K562 (cell line): ENCODE measurements at regions not wholly inside any gene's neighbourhood (a gene's known extent, or its start where the extent isn't known, plus 50 kb on each side); places are given as distances from the start of the nearest gene placed in this dataset.

Source experiments
- ATAC-seq: fragments of 200-7000 bp; cut with Tn5 transposase; 3 replicates; pipeline ENCODE4 v1.9.1; 2020; ENCODE audit warnings: moderate library complexity
- BruUV-seq: library from RNA; stranded (reverse); fragments of 400-500 nt; replicated peaks from 2 replicates; lab custom pipeline; 2021; lab: Mats Ljungman, UMichigan
- CTCF ChIA-PET: fragments of 300-600 bp; formaldehyde crosslinking; extraction: SDS; loops from one replicate; lab custom pipeline; 2021; ENCODE audit warnings: low intra/inter-chr PET ratio; lab: Yijun Ruan, JAX
- POLR2A ChIA-PET: fragments of 300-600, 350-650 bp; sonication (Branson Sonifier 250); formaldehyde crosslinking; extraction: SDS; loops from one replicate; lab custom pipeline; 2021; ENCODE audit warnings: antibody characterized with exemption, inconsistent platforms; lab: Yijun Ruan, JAX
- DNase-seq, 4 experiments: peaks; one replicate each; pipeline versions ENCODE4 v3.0.0 to v3.0.0-alpha.2; 2011 to 2018; ENCODE audit warnings: low spot score in 3 of 4, mixed read lengths in 3 of 4; ENCODE audit errors: extremely low read depth in 1 of 4
- FAIRE-seq: peaks from 2 replicates; lab custom pipeline; 2011; peaks lifted over from hg19 to GRCh38; lab: Jason Lieb, UNC
- H2AFZ ChIP-seq: 2 replicates; pipeline ENCODE4 v1.6.0; 2011; ENCODE audit warnings: low read depth, low read length, control low read depth, inconsistent platforms
- H3K27ac ChIP-seq: fragments of 200-600 bp; 3 replicates; pipeline ENCODE4 v1.8.0; 2011; ENCODE audit warnings: low read depth, mild to moderate bottlenecking, control low read depth, inconsistent platforms, low read length, moderate library complexity, mixed read lengths; ENCODE audit errors: extremely low read depth
- H3K27me3 ChIP-seq, 2 experiments: fragments of 300-600 bp in 1 of 2; 2 replicates in 1 of 2; 3 replicates in 1 of 2; pipeline versions ENCODE4 v1.6.0 to v1.8.0; 2011; ENCODE audit warnings: inconsistent platforms in 2 of 2, low read length in 2 of 2, mild to moderate bottlenecking in 1 of 2, mixed read lengths in 1 of 2, moderate library complexity in 1 of 2; ENCODE audit not compliant: control insufficient read depth in 2 of 2, insufficient read depth in 2 of 2
- H3K36me3 ChIP-seq: fragments of 300-600 bp; 3 replicates; pipeline ENCODE4 v1.8.0; 2011; ENCODE audit warnings: mild to moderate bottlenecking, low read length, inconsistent platforms; ENCODE audit not compliant: control insufficient read depth, insufficient read depth
- H3K4me1 ChIP-seq, 2 experiments: fragments of 200-600 bp in 1 of 2; replicated peaks in 1 of 2; 2 replicates in 1 of 2; 3 replicates in 1 of 2; pipeline versions ENCODE4 v1.5.1 to v1.8.0; 2011; ENCODE audit warnings: inconsistent platforms in 2 of 2, low read length in 2 of 2, mild to moderate bottlenecking in 1 of 2, mixed read lengths in 1 of 2, moderate library complexity in 1 of 2; ENCODE audit not compliant: control insufficient read depth in 2 of 2, insufficient read depth in 2 of 2
- H3K4me2 ChIP-seq: 2 replicates; pipeline ENCODE4 v1.6.1; 2011; ENCODE audit warnings: low read length, control low read depth, inconsistent platforms, mixed read lengths; ENCODE audit not compliant: insufficient read depth
- H3K4me3 ChIP-seq: fragments of 200-600 bp; sonication (generic), shearing (Covaris generic); 2 replicates; pipeline ENCODE4 v1.5.1; 2016; ENCODE audit warnings: control low read depth, inconsistent platforms
- H3K79me2 ChIP-seq: fragments of 200-600 bp; 3 replicates; pipeline ENCODE4 v1.8.0; 2011; ENCODE audit warnings: low read length, inconsistent platforms; ENCODE audit not compliant: control insufficient read depth, insufficient read depth
- H3K9ac ChIP-seq, 2 experiments: 2 replicates each; pipeline versions ENCODE4 v1.6.0 to v1.6.1; 2011; ENCODE audit warnings: low read depth in 2 of 2, low read length in 2 of 2, control low read depth in 1 of 2, inconsistent platforms in 1 of 2, mild to moderate bottlenecking in 1 of 2, mixed read lengths in 1 of 2; ENCODE audit not compliant: insufficient read depth in 1 of 2
- H3K9me1 ChIP-seq: one replicate; pipeline ENCODE4 v1.6.0; 2011; ENCODE audit warnings: inconsistent platforms, mild to moderate bottlenecking, low read length, moderate library complexity; ENCODE audit not compliant: control insufficient read depth, insufficient read depth
- H3K9me3 ChIP-seq: replicated peaks from 2 replicates; pipeline ENCODE4 v1.5.1; 2011; ENCODE audit warnings: low read depth, low read length, inconsistent platforms; ENCODE audit not compliant: control insufficient read depth, insufficient read depth
- H4K20me1 ChIP-seq: replicated peaks from 2 replicates; pipeline ENCODE4 v1.6.1; 2011; ENCODE audit warnings: low read length, inconsistent platforms, mixed read lengths; ENCODE audit not compliant: control insufficient read depth, insufficient read depth
- ARID3A ChIP-seq: IDR thresholded peaks from 2 replicates; pipeline ENCODE4 v1.6.1; 2012; ENCODE audit warnings: low read depth, low read length, improper control_type of control experiment, borderline replicate concordance
- BRF2 ChIP-seq: IDR thresholded peaks from 3 replicates; pipeline ENCODE4 v1.6.1; 2011; ENCODE audit warnings: borderline replicate concordance, mild to moderate bottlenecking; ENCODE audit not compliant: insufficient read length, insufficient read depth
- HMGN3 ChIP-seq: IDR thresholded peaks from 2 replicates; pipeline ENCODE4 v1.6.1; 2011; ENCODE audit warnings: borderline replicate concordance, low read depth, mild to moderate bottlenecking, mixed read lengths, low read length; ENCODE audit not compliant: insufficient read length; ENCODE audit errors: extremely low read depth
- KAT2B ChIP-seq: IDR thresholded peaks from one replicate; pipeline ENCODE4 v1.6.1; 2012; ENCODE audit warnings: low read depth, mild to moderate bottlenecking, control low read depth, inconsistent platforms, low read length, moderate library complexity
- MAFF ChIP-seq: IDR thresholded peaks from 2 replicates; pipeline ENCODE4 v1.6.1; 2012; ENCODE audit warnings: low read length, improper control_type of control experiment
- MLLT1 ChIP-seq, 2 experiments: fragments of 450-650 bp; IDR thresholded peaks; 2 replicates each; pipeline ENCODE4 v1.6.1; 2016
- RBBP5 ChIP-seq: fragments of 200-600 bp; sonication (generic); IDR thresholded peaks from 2 replicates; pipeline ENCODE4 v1.6.1; 2012; ENCODE audit warnings: borderline replicate concordance, mild to moderate bottlenecking, low read length, control low read depth, inconsistent platforms; ENCODE audit not compliant: insufficient read depth, poor library complexity, severe bottlenecking
- TCF15 ChIP-seq: fragments of 250-450 bp; sonication (Bioruptor Pico); IDR thresholded peaks from 2 replicates; pipeline ENCODE4 v1.8.0; 2022; ENCODE audit warnings: moderate library complexity, mild to moderate bottlenecking, inconsistent platforms
- ZNF280B ChIP-seq: fragments of 250-450 bp; sonication (Bioruptor Pico); IDR thresholded peaks from 2 replicates; pipeline ENCODE4 v1.5.1; 2021; ENCODE audit warnings: mild to moderate bottlenecking
- WGBS: fragments of 100-300 bp; shearing (Covaris generic); methylation state at CpG from one replicate; pipeline ENCODE4 v1.1.6; 2016; ENCODE audit warnings: low coverage, mixed read lengths; ENCODE audit not compliant: insufficient coverage; ENCODE audit errors: missing lambda C conversion rate; 5-methylcytosine and 5-hydroxymethylcytosine counted together
- in situ Hi-C: fragments of 300-500 bp; cut with MboI; formaldehyde crosslinking; loops from 4 replicates; pipeline ENCODE4 v1.15.0; 2018; ENCODE audit warnings: inconsistent platforms, mixed read lengths
- intact Hi-C: fragments of 100-400 bp; cut with micrococcal nuclease; formaldehyde crosslinking; loops from 2 replicates; pipeline ENCODE4 v1.14.2; 2022

GRCh38 chr6:8943073-8943472 is 507.7 kb upstream of the SLC35B3 start (continued):
- TF ChIP-seq BRF2 (no peak), TCF15 (no peak), RBBP5 (no peak), MAFF (no peak), KAT2B (no peak), ARID3A (no peak), HMGN3 (no peak)

- no peak overlapping the region for H2AFZ ChIP-seq
- no peaks in the 10 kb centered on the region for H3K36me3 ChIP-seq
- POLR2A ChIA-PET = no interaction called here
- no peak overlapping the region for H3K4me2 ChIP-seq
- no peaks in the 10 kb centered on the region for H3K79me2 ChIP-seq
- FAIRE-seq = no peak
- H3K9me1 ChIP-seq = no peaks in the 10 kb centered on the region
- no peaks in the 10 kb centered on the region for H4K20me1 ChIP-seq
- H3K9ac ChIP-seq = no peak overlapping the region
- H3K27ac ChIP-seq = no peak overlapping the region
- no peaks in the 10 kb centered on the region for H3K4me1 ChIP-seq
- intact Hi-C loops = no loop called here
- no peak for TF ChIP-seq MLLT1 (IDR thresholded peaks at IDR 0.05)
- TF ChIP-seq ZNF280B (CRISPR knock-in tag) = no peak
- no peak for DNase-seq
- CTCF ChIA-PET = no interaction called here
- WGBS = 0% methylated on average over 2 of the region's 2 CpGs
- in situ Hi-C loops = no loop called here
- H3K9me3 ChIP-seq = no peaks in the 10 kb centered on the region; the same call in 1 of the 2 replicates
- no peak for ATAC-seq
- BruUV-seq = no TSS peak
- H3K4me3 ChIP-seq = no peak overlapping the region
- H3K27me3 ChIP-seq = no peaks in the 10 kb centered on the region
Observed at GRCh38 chr6:8941577-8941976, 506.2 kb upstream of the SLC35B3 start.
